OCI-LY1 (cell line): ENCODE measurements at regions not wholly inside any gene's neighbourhood (a gene's known extent, or its start where the extent isn't known, plus 50 kb on each side); places are given as distances from the start of the nearest gene placed in this dataset.
A peak's percentile ranks its signal among the peaks of the same experiment; 100 is the strongest.

Source experiments
- H2AFZ ChIP-seq: fragments of 200-600 bp; sonication (generic), shearing (Covaris generic); 2 replicates; pipeline ENCODE4 v1.6.0; 2014; ENCODE audit warnings: antibody characterized with exemption, mild to moderate bottlenecking, low read length
- H3F3A ChIP-seq: fragments of 200-600 bp; sonication (generic), shearing (Covaris generic); 2 replicates; pipeline ENCODE4 v1.6.0; 2014; ENCODE audit warnings: mild to moderate bottlenecking, antibody characterized with exemption, low read length, moderate library complexity; ENCODE audit not compliant: insufficient read depth
- H3K27ac ChIP-seq: fragments of 200-600 bp; sonication (generic); 2 replicates; pipeline ENCODE4 v1.5.1; 2014; ENCODE audit warnings: low read length, mixed run types, mild to moderate bottlenecking, low read depth; ENCODE audit not compliant: poor library complexity, severe bottlenecking
- H3K27me3 ChIP-seq: fragments of 200-600 bp; sonication (generic); 2 replicates; pipeline ENCODE4 v1.6.0; 2014; ENCODE audit warnings: antibody characterized with exemption, mild to moderate bottlenecking, low read length, moderate library complexity; ENCODE audit not compliant: insufficient read depth
- H3K36me3 ChIP-seq: fragments of 200-600 bp; sonication (generic); 2 replicates; pipeline ENCODE4 v1.6.1; 2014; ENCODE audit warnings: mild to moderate bottlenecking, antibody characterized with exemption, low read length, moderate library complexity, mixed read lengths; ENCODE audit not compliant: insufficient read depth
- H3K4me1 ChIP-seq: fragments of 200-600 bp; sonication (generic); 2 replicates; pipeline ENCODE4 v1.5.1; 2014; ENCODE audit warnings: mild to moderate bottlenecking, low read length, moderate library complexity; ENCODE audit not compliant: insufficient read depth, severe bottlenecking
- H3K4me2 ChIP-seq: fragments of 200-600 bp; sonication (generic), shearing (Covaris generic); 2 replicates; pipeline ENCODE4 v1.6.1; 2014; ENCODE audit warnings: low read length
- H3K4me3 ChIP-seq: fragments of 200-600 bp; sonication (generic); 2 replicates; pipeline ENCODE4 v1.5.1; 2014; ENCODE audit warnings: low read length, low read depth, mild to moderate bottlenecking, mixed read lengths; ENCODE audit not compliant: poor library complexity, severe bottlenecking
- H3K79me2 ChIP-seq: fragments of 200-600 bp; shearing (Covaris generic); 2 replicates; pipeline ENCODE4 v1.6.1; 2016; ENCODE audit warnings: mixed run types, low read length, mixed read lengths; ENCODE audit not compliant: insufficient read depth
- H3K9ac ChIP-seq: fragments of 200-600 bp; sonication (generic), shearing (Covaris generic); 2 replicates; pipeline ENCODE4 v1.6.1; 2014; ENCODE audit warnings: mild to moderate bottlenecking, low read length, mixed read lengths
- H3K9me2 ChIP-seq: fragments of 200-600 bp; sonication (generic), shearing (Covaris generic); 2 replicates; pipeline ENCODE4 v1.6.1; 2014; ENCODE audit warnings: low read depth, mild to moderate bottlenecking, low read length, mixed read lengths
- H3K9me3 ChIP-seq: fragments of 200-600 bp; shearing (Covaris generic); 2 replicates; pipeline ENCODE4 v1.6.1; 2014; ENCODE audit warnings: low read length, mixed read lengths
- H4K20me1 ChIP-seq: fragments of 200-600 bp; sonication (generic), shearing (Covaris generic); 2 replicates; pipeline ENCODE4 v1.6.0; 2016; ENCODE audit warnings: mild to moderate bottlenecking, low read length; ENCODE audit not compliant: insufficient read depth
- CTCF ChIP-seq: fragments of 200-600 bp; sonication (generic), shearing (Covaris generic); IDR thresholded peaks from 2 replicates; pipeline ENCODE4 v1.5.1; 2017; ENCODE audit warnings: mild to moderate bottlenecking, antibody characterized with exemption, low read length, moderate library complexity, mixed read lengths
- EZH2 ChIP-seq: fragments of 200-600 bp; sonication (generic), shearing (Covaris generic); IDR thresholded peaks from 2 replicates; pipeline ENCODE4 v1.8.0; 2017; ENCODE audit warnings: borderline replicate concordance, mixed run types, mild to moderate bottlenecking, antibody characterized with exemption, low read length, moderate library complexity, mixed read lengths

GRCh38 chr21:28338701-28339305, 653.9 kb downstream of the LTN1 start:
- TF ChIP-seq CTCF (no peak), EZH2 (no peak)
- Histone ChIP-seq H3K27ac (no peak overlapping the region), H4K20me1 (no peaks in the 10 kb centered on the region), H3K4me2 (no peak overlapping the region), H3K9me2 (no peaks in the 10 kb centered on the region), H3K27me3 (no peaks in the 10 kb centered on the region), H3K79me2 (no peaks in the 10 kb centered on the region), H3F3A (no peaks in the 10 kb centered on the region), H2AFZ (no peak overlapping the region), H3K9ac (no peak overlapping the region), H3K4me3 (no peak overlapping the region), H3K36me3 (no peaks in the 10 kb centered on the region), H3K9me3 (no peaks in the 10 kb centered on the region), H3K4me1 (no peaks in the 10 kb centered on the region)

- Histone ChIP-seq H3K4me1 (no peaks in the 10 kb centered on the region), H3K27me3 (no peaks in the 10 kb centered on the region), H3K36me3 (no peaks in the 10 kb centered on the region), H3K4me3 (no peak overlapping the region), H3F3A (no peaks in the 10 kb centered on the region), H3K79me2 (no peaks in the 10 kb centered on the region), H3K9me3 (no peaks in the 10 kb centered on the region), H3K9me2 (no peaks in the 10 kb centered on the region), H2AFZ (no peak overlapping the region), H4K20me1 (no peaks in the 10 kb centered on the region), H3K9ac (no peak overlapping the region), H3K4me2 (no peak overlapping the region), H3K27ac (no peak overlapping the region)
- TF ChIP-seq CTCF = no peak; the same call in 1 of the 2 replicates
- TF ChIP-seq EZH2 = no peak
These were observed 655.4 kb downstream of the LTN1 start for GRCh38 chr21:28337315-28337714.

GRCh38 chr21:28336314-28336713, 656.4 kb downstream of the LTN1 start:
- Histone ChIP-seq H3F3A (no peaks in the 10 kb centered on the region), H3K27ac (no peak overlapping the region), H3K27me3 (no peaks in the 10 kb centered on the region), H3K4me2 (no peak overlapping the region), H4K20me1 (no peaks in the 10 kb centered on the region), H3K9me3 (no peaks in the 10 kb centered on the region), H3K79me2 (no peaks in the 10 kb centered on the region), H3K9me2 (no peaks in the 10 kb centered on the region), H3K36me3 (no peaks in the 10 kb centered on the region), H2AFZ (no peak overlapping the region), H3K4me1 (no peaks in the 10 kb centered on the region), H3K4me3 (no peak overlapping the region), H3K9ac (no peak overlapping the region)
- TF ChIP-seq CTCF (peak; percentile 30; the same call in 1 of the 2 replicates), EZH2 (no peak)
